SK-N-SH treated with all-trans-retinoic acid at 6 μM for 48 hours (cell line): ENCODE measurements at regions not wholly inside any gene's neighbourhood (a gene's known extent, or its start where the extent isn't known, plus 50 kb on each side); places are given as distances from the start of the nearest gene placed in this dataset.

Experiments used
- ZFP30 ChIP-seq: fragments of 450-650 bp; formaldehyde crosslinking; IDR thresholded peaks from 2 replicates; pipeline ENCODE4 v1.5.0; 2022; ENCODE audit warnings: mild to moderate bottlenecking, moderate library complexity
- ZNF565 ChIP-seq: fragments of 450-650 bp; formaldehyde crosslinking; conservative IDR thresholded peaks from 2 replicates; pipeline ENCODE4 v1.5.0; 2020; ENCODE audit warnings: low read depth, mild to moderate bottlenecking, moderate library complexity
- TF ChIP-seq, protein P1 (sequence below): fragments of 250-450 bp; sonication (Bioruptor Pico); IDR thresholded peaks from 2 replicates; pipeline ENCODE4 v1.8.0; 2020; ENCODE audit warnings: mild to moderate bottlenecking, moderate library complexity, borderline replicate concordance

DNA sequence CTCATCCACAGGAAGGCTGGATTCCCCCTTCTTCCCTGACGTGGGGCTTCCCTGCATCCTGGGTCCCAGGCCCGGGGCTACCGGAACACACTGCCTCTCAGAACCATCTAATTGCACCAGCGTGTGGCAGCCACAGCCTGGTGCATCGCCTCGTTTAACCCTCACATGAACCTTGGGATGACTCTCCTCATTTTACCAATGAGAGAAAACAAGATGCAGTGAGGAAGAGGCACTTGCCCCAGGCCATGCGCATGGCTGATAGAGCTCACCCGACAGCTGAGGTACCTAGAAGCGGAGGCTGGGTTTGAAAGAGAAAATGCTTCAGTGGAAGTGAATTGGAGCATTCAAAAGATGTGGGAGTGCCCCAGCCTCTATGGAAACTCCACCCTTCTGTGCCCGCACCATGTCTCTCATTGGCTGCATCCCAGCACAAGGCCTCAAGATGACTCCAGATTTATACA is 162.3 kb downstream of the KATNIP start:
- TF ChIP-seq, protein P1, sequence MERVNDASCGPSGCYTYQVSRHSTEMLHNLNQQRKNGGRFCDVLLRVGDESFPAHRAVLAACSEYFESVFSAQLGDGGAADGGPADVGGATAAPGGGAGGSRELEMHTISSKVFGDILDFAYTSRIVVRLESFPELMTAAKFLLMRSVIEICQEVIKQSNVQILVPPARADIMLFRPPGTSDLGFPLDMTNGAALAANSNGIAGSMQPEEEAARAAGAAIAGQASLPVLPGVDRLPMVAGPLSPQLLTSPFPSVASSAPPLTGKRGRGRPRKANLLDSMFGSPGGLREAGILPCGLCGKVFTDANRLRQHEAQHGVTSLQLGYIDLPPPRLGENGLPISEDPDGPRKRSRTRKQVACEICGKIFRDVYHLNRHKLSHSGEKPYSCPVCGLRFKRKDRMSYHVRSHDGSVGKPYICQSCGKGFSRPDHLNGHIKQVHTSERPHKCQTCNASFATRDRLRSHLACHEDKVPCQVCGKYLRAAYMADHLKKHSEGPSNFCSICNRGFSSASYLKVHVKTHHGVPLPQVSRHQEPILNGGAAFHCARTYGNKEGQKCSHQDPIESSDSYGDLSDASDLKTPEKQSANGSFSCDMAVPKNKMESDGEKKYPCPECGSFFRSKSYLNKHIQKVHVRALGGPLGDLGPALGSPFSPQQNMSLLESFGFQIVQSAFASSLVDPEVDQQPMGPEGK (CRISPR knock-in tag), result no peak
- no peak for TF ChIP-seq ZFP30
- no peak for TF ChIP-seq ZNF565 (CRISPR knock-in tag)
